Tibial nerve (tissue), 4 donors: ENCODE measurements at regions not wholly inside any gene's neighbourhood (a gene's known extent, or its start where the extent isn't known, plus 50 kb on each side); places are given as distances from the start of the nearest gene placed in this dataset.

Experiments
- EP300 ChIP-seq, 2 donors: sonication (generic); formaldehyde crosslinking; IDR thresholded peaks; one replicate each; pipeline ENCODE4 v1.6.1; 2017; ENCODE audit warnings: antibody characterized with exemption in 2 of 2, mild to moderate bottlenecking in 1 of 2
- POLR2A ChIP-seq, 2 donors: fragments of 450-650 bp; IDR thresholded peaks; one replicate each; pipeline ENCODE4 v1.6.1; 2017; ENCODE audit warnings: antibody characterized with exemption in 2 of 2, mild to moderate bottlenecking in 2 of 2, moderate library complexity in 2 of 2
- TF ChIP-seq, protein P1 (sequence below), 5 experiments: fragments of 200-600 bp in 3 of 5; fragments of 450-650 bp in 2 of 5; sonication (generic) in 3 of 5; IDR thresholded peaks; one replicate each; pipeline ENCODE4 v1.5.1; 2016 to 2019; ENCODE audit warnings: antibody characterized with exemption in 5 of 5, mild to moderate bottlenecking in 3 of 5, moderate library complexity in 2 of 5

DNA sequence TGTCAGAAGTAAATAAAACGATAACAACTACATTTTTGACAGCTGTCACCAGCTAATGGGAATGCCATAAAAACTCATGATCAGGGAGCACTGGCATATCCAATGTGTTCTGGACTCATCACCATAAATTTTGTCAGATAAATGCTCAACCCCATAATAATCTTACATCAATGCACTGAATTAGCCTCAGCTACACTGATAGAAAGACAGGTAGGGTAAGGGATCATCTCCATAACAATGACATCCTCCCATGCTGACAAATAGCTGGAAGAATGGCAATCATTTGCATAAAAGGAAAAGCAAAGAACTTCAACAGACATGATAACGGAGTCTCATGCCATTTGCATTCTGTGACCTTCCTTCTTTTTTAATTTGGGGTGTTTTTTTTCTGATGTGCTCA, 352.8 kb upstream of the PFKP start:
- TF ChIP-seq, protein P1, sequence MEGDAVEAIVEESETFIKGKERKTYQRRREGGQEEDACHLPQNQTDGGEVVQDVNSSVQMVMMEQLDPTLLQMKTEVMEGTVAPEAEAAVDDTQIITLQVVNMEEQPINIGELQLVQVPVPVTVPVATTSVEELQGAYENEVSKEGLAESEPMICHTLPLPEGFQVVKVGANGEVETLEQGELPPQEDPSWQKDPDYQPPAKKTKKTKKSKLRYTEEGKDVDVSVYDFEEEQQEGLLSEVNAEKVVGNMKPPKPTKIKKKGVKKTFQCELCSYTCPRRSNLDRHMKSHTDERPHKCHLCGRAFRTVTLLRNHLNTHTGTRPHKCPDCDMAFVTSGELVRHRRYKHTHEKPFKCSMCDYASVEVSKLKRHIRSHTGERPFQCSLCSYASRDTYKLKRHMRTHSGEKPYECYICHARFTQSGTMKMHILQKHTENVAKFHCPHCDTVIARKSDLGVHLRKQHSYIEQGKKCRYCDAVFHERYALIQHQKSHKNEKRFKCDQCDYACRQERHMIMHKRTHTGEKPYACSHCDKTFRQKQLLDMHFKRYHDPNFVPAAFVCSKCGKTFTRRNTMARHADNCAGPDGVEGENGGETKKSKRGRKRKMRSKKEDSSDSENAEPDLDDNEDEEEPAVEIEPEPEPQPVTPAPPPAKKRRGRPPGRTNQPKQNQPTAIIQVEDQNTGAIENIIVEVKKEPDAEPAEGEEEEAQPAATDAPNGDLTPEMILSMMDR (IDR thresholded peaks at IDR 0.05): no peak
- TF ChIP-seq POLR2A (IDR thresholded peaks at IDR 0.05) (no peak), EP300 (IDR thresholded peaks at IDR 0.05) (no peak)
